Hepatocyte (in vitro differentiated cells): ENCODE measurements at regions not wholly inside any gene's neighbourhood (a gene's known extent, or its start where the extent isn't known, plus 50 kb on each side); places are given as distances from the start of the nearest gene placed in this dataset.

Experiments
- DNase-seq: peaks from one replicate; pipeline ENCODE4 v3.0.0-alpha.2; 2016; ENCODE audit warnings: low spot score
- H2AFZ ChIP-seq: fragments of 200-600 bp; sonication (generic); 2 replicates; pipeline ENCODE4 v1.6.0; 2016; ENCODE audit warnings: antibody characterized with exemption, mild to moderate bottlenecking
- H3K27ac ChIP-seq: fragments of 200-600 bp; sonication (generic); 2 replicates; pipeline ENCODE4 v1.5.1; 2016; ENCODE audit warnings: mild to moderate bottlenecking
- H3K27me3 ChIP-seq: fragments of 200-600 bp; sonication (generic); 2 replicates; pipeline ENCODE4 v1.6.1; 2016
- H3K36me3 ChIP-seq: fragments of 200-600 bp; sonication (generic); replicated peaks from 2 replicates; pipeline ENCODE4 v1.5.1; 2016; ENCODE audit warnings: low read depth; ENCODE audit not compliant: insufficient read depth
- H3K4me1 ChIP-seq: fragments of 200-600 bp; sonication (generic); 2 replicates; pipeline ENCODE4 v1.5.1; 2016; ENCODE audit warnings: mild to moderate bottlenecking, moderate library complexity; ENCODE audit not compliant: insufficient read depth
- H3K4me2 ChIP-seq: fragments of 200-600 bp; sonication (generic); 2 replicates; pipeline ENCODE4 v1.6.0; 2016
- H3K4me3 ChIP-seq: fragments of 200-600 bp; sonication (generic); 2 replicates; pipeline ENCODE4 v1.5.1; 2016; ENCODE audit warnings: mild to moderate bottlenecking
- H3K79me2 ChIP-seq: fragments of 200-600 bp; sonication (generic); 2 replicates; pipeline ENCODE4 v1.6.0; 2017; ENCODE audit warnings: mild to moderate bottlenecking
- H3K9me2 ChIP-seq: fragments of 200-600 bp; sonication (generic); replicated peaks from 2 replicates; pipeline ENCODE4 v1.6.0; 2017; ENCODE audit warnings: mild to moderate bottlenecking; ENCODE audit not compliant: insufficient read depth
- H3K9me3 ChIP-seq: fragments of 200-600 bp; sonication (generic); 2 replicates; pipeline ENCODE4 v1.5.1; 2016; ENCODE audit warnings: low read depth, mild to moderate bottlenecking
- H4K20me1 ChIP-seq: fragments of 200-600 bp; sonication (generic); 2 replicates; pipeline ENCODE4 v1.6.0; 2016; ENCODE audit warnings: mild to moderate bottlenecking; ENCODE audit not compliant: insufficient read depth, poor library complexity, severe bottlenecking
- CTCF ChIP-seq: fragments of 200-600 bp; sonication (generic); IDR thresholded peaks from 2 replicates; pipeline ENCODE4 v1.5.1; 2016; ENCODE audit warnings: antibody characterized with exemption, mild to moderate bottlenecking; ENCODE audit not compliant: poor library complexity
- EZH2 ChIP-seq: fragments of 200-600 bp; sonication (generic); IDR thresholded peaks from 2 replicates; pipeline ENCODE4 v1.6.1; 2016; ENCODE audit warnings: antibody characterized with exemption, mild to moderate bottlenecking, borderline replicate concordance
- EZH2phosphoT487 ChIP-seq: fragments of 200-600 bp; sonication (generic); IDR thresholded peaks from one replicate; pipeline ENCODE4 v1.6.1; 2018; ENCODE audit warnings: antibody characterized with exemption, mild to moderate bottlenecking, low read depth, moderate library complexity; ENCODE audit not compliant: unreplicated experiment, severe bottlenecking
- WGBS: methylation state at CpG from one replicate; pipeline ENCODE4 v1.1.6; 2016; ENCODE audit warnings: low lambda C conversion rate; ENCODE audit errors: missing lambda C conversion rate; 5-methylcytosine and 5-hydroxymethylcytosine counted together

- H3K4me1 ChIP-seq = no peaks in the 10 kb centered on the region
- H3K9me2 ChIP-seq = no peaks in the 10 kb centered on the region
- H3K27ac ChIP-seq = no peak overlapping the region
- H3K27me3 ChIP-seq = no peaks in the 10 kb centered on the region
- H3K36me3 ChIP-seq = no peaks in the 10 kb centered on the region
- no peaks in the 10 kb centered on the region for H3K79me2 ChIP-seq
- no peaks in the 10 kb centered on the region for H4K20me1 ChIP-seq
- H3K4me2 ChIP-seq = no peak overlapping the region
- no peak overlapping the region for H2AFZ ChIP-seq
- DNase-seq = no peak
- no peaks in the 10 kb centered on the region for H3K9me3 ChIP-seq
- WGBS = 87% methylated on average over 2 of the region's 2 CpGs
- H3K4me3 ChIP-seq = no peak overlapping the region
- TF ChIP-seq EZH2 = no peak
- TF ChIP-seq EZH2phosphoT487 = no peak
- TF ChIP-seq CTCF = no peak
Measured at GRCh38 chr14:38000340-38000739, 207.4 kb upstream of the SSTR1 start.

- Histone ChIP-seq H4K20me1 (no peaks in the 10 kb centered on the region), H3K27ac (no peak overlapping the region), H3K9me3 (no peaks in the 10 kb centered on the region), H3K79me2 (no peaks in the 10 kb centered on the region), H3K4me1 (no peaks in the 10 kb centered on the region), H3K36me3 (no peaks in the 10 kb centered on the region), H3K4me3 (no peak overlapping the region), H2AFZ (no peak overlapping the region), H3K27me3 (no peaks in the 10 kb centered on the region), H3K9me2 (no peaks in the 10 kb centered on the region), H3K4me2 (no peak overlapping the region)
- TF ChIP-seq EZH2phosphoT487 (no peak), CTCF (no peak), EZH2 (no peak)
- no peak for DNase-seq
- WGBS = 60% methylated on average over 1 of the region's 1 CpG
Measured at GRCh38 chr14:38001501-38001900, 206.2 kb upstream of the SSTR1 start.

- TF ChIP-seq EZH2phosphoT487 = no peak
- TF ChIP-seq CTCF = no peak
- no peak for TF ChIP-seq EZH2
- no peak for DNase-seq
- H4K20me1 ChIP-seq = no peaks in the 10 kb centered on the region
- H3K4me1 ChIP-seq = no peaks in the 10 kb centered on the region
- H3K9me2 ChIP-seq = no peaks in the 10 kb centered on the region
- no peak overlapping the region for H3K27ac ChIP-seq
- H3K79me2 ChIP-seq = no peaks in the 10 kb centered on the region
- H3K27me3 ChIP-seq = no peaks in the 10 kb centered on the region
- no peaks in the 10 kb centered on the region for H3K36me3 ChIP-seq
- 79% methylated on average over 7 of the region's 7 CpGs for WGBS
- no peak overlapping the region for H2AFZ ChIP-seq
- H3K4me3 ChIP-seq = no peak overlapping the region
- H3K4me2 ChIP-seq = no peak overlapping the region
- H3K9me3 ChIP-seq = no peaks in the 10 kb centered on the region
Measured at GRCh38 chr14:38003746-38004609, 203.7 kb upstream of the SSTR1 start.
